ENCODE measurements at regions not wholly inside any gene's neighbourhood (a gene's known extent, or its start where the extent isn't known, plus 50 kb on each side); places are given as distances from the start of the nearest gene placed in this dataset.

GRCh38 chrX:150163221-150163930 is 199.7 kb upstream of the MAMLD1 start:
- WGBS, 2 donors, result 57 to 80% methylated on average over 6 to 7 of the region's 8 CpGs
- intact Hi-C loops (cut with DNase I; ENCODE audit: low total_unique reads), result no loop called here
- no peak for DNase-seq (ENCODE audit: low spot score in 2 of 2)
- TF ChIP-seq POLR2A (IDR thresholded peaks at IDR 0.05) (no peak), CTCF (IDR thresholded peaks at IDR 0.05) (no peak)
- no peak overlapping the region for H3K4me3 ChIP-seq (ENCODE audit: low read depth, poor library complexity, severe bottlenecking)

- WGBS, 2 donors, result 70 to 82% methylated on average over 2 to 4 of the region's 4 CpGs
- no peak overlapping the region for H3K4me3 ChIP-seq (ENCODE audit: low read depth, poor library complexity, severe bottlenecking)
- intact Hi-C loops (cut with DNase I; ENCODE audit: low total_unique reads), result no loop called here
- no peak for TF ChIP-seq POLR2A (IDR thresholded peaks at IDR 0.05)
- TF ChIP-seq CTCF (IDR thresholded peaks at IDR 0.05), result no peak
- DNase-seq (ENCODE audit: low spot score in 2 of 2), result no peak
Observed at GRCh38 chrX:150163956-150164726, 199.0 kb upstream of the MAMLD1 start.

GRCh38 chrX:150164971-150165600 is 198.0 kb upstream of the MAMLD1 start:
- TF ChIP-seq CTCF (IDR thresholded peaks at IDR 0.05), result no peak
- no peak for TF ChIP-seq POLR2A (IDR thresholded peaks at IDR 0.05)
- intact Hi-C loops (cut with DNase I; ENCODE audit: low total_unique reads), result no loop called here
- DNase-seq (ENCODE audit: low spot score in 2 of 2), result no peak
- H3K4me3 ChIP-seq (ENCODE audit: low read depth, poor library complexity, severe bottlenecking), result no peak overlapping the region
- 90 to 96% methylated on average over 3 to 4 of the region's 4 CpGs for WGBS, 2 donors

- intact Hi-C loops (cut with DNase I; ENCODE audit: low total_unique reads), result no loop called here
- 62 to 70% methylated on average over 3 to 6 of the region's 6 CpGs for WGBS, 2 donors
- no peak overlapping the region for H3K4me3 ChIP-seq (ENCODE audit: low read depth, poor library complexity, severe bottlenecking)
- TF ChIP-seq POLR2A (IDR thresholded peaks at IDR 0.05), result no peak
- no peak for TF ChIP-seq CTCF (IDR thresholded peaks at IDR 0.05)
- no peak for DNase-seq (ENCODE audit: low spot score in 2 of 2)
Observed at GRCh38 chrX:150165776-150166610, 197.1 kb upstream of the MAMLD1 start.

GRCh38 chrX:150167482-150168324 is 195.4 kb upstream of the MAMLD1 start:
- no peak overlapping the region for H3K4me3 ChIP-seq (ENCODE audit: low read depth, poor library complexity, severe bottlenecking)
- DNase-seq (ENCODE audit: low spot score in 2 of 2), result no peak
- WGBS, 2 donors, result 72 to 92% methylated on average over 5 of the region's 5 CpGs
- no peak for TF ChIP-seq POLR2A (IDR thresholded peaks at IDR 0.05)
- no peak for TF ChIP-seq CTCF (IDR thresholded peaks at IDR 0.05)
- intact Hi-C loops (cut with DNase I; ENCODE audit: low total_unique reads), result no loop called here
